ENCODE measurements at regions not wholly inside any gene's neighbourhood (a gene's known extent, or its start where the extent isn't known, plus 50 kb on each side); places are given as distances from the start of the nearest gene placed in this dataset.

GRCh38 chr1:75074831-75075395, 59.3 kb upstream of the LHX8 start:
- Histone ChIP-seq H3F3A (ENCODE audit: insufficient read depth) (no peaks in the 10 kb centered on the region), H3K9me3 (ENCODE audit: low read depth) (no peaks in the 10 kb centered on the region), H3K27me3 (replicated peaks; ENCODE audit: insufficient read depth) (no peaks in the 10 kb centered on the region), H3K9me2 (ENCODE audit: insufficient read depth) (no peaks in the 10 kb centered on the region), H3K4me2 (ENCODE audit: unreplicated experiment) (no peak overlapping the region), H3K36me3 (ENCODE audit: low read depth) (no peaks in the 10 kb centered on the region), H2AFZ (no peak overlapping the region), H3K79me2 (ENCODE audit: insufficient read depth) (no peaks in the 10 kb centered on the region), H3K27ac (no peak overlapping the region), H3K4me1 (ENCODE audit: insufficient read depth) (no peaks in the 10 kb centered on the region), H3K4me3 (no peak overlapping the region), H4K20me1 (ENCODE audit: insufficient read depth) (no peaks in the 10 kb centered on the region), H3K9ac (no peak overlapping the region)
- no peak for DNase-seq
- in situ Hi-C loops (cut with MboI): no loop called here
- 6 to 9% methylated on average over 4 of the region's 4 CpGs for WGBS, 2 experiments (ENCODE audit: low coverage in 1 of 2, low lambda C conversion rate in 2 of 2, missing lambda C conversion rate in 2 of 2)
- TF ChIP-seq EZH2phosphoT487 (IDR thresholded peaks at IDR 0.05; ENCODE audit: insufficient read depth, low read depth) (no peak), EZH2 (IDR thresholded peaks at IDR 0.05; ENCODE audit: insufficient read depth, poor library complexity, severe bottlenecking) (no peak)

GRCh38 chr1:75079538-75080290, 54.5 kb upstream of the LHX8 start:
- H2AFZ ChIP-seq: no peak overlapping the region
- no peaks in the 10 kb centered on the region for H4K20me1 ChIP-seq (ENCODE audit: insufficient read depth)
- in situ Hi-C loops (cut with MboI): no loop called here
- H3K9me3 ChIP-seq (ENCODE audit: low read depth): no peaks in the 10 kb centered on the region
- no peaks in the 10 kb centered on the region for H3F3A ChIP-seq (ENCODE audit: insufficient read depth)
- H3K9ac ChIP-seq: no peak overlapping the region
- 2 to 3% methylated on average over 4 of the region's 4 CpGs for WGBS, 2 experiments (ENCODE audit: low coverage in 1 of 2, low lambda C conversion rate in 2 of 2, missing lambda C conversion rate in 2 of 2)
- H3K4me2 ChIP-seq (ENCODE audit: unreplicated experiment): no peak overlapping the region
- no peak for TF ChIP-seq EZH2phosphoT487 (IDR thresholded peaks at IDR 0.05; ENCODE audit: insufficient read depth, low read depth)
- TF ChIP-seq EZH2 (IDR thresholded peaks at IDR 0.05; ENCODE audit: insufficient read depth, poor library complexity, severe bottlenecking): no peak
- no peaks in the 10 kb centered on the region for H3K27me3 ChIP-seq (replicated peaks; ENCODE audit: insufficient read depth)
- H3K79me2 ChIP-seq (ENCODE audit: insufficient read depth): no peaks in the 10 kb centered on the region
- no peak for DNase-seq
- no peaks in the 10 kb centered on the region for H3K4me1 ChIP-seq (ENCODE audit: insufficient read depth)
- no peak overlapping the region for H3K27ac ChIP-seq
- H3K9me2 ChIP-seq (ENCODE audit: insufficient read depth): no peaks in the 10 kb centered on the region
- no peaks in the 10 kb centered on the region for H3K36me3 ChIP-seq (ENCODE audit: low read depth)
- H3K4me3 ChIP-seq: no peak overlapping the region

DNA sequence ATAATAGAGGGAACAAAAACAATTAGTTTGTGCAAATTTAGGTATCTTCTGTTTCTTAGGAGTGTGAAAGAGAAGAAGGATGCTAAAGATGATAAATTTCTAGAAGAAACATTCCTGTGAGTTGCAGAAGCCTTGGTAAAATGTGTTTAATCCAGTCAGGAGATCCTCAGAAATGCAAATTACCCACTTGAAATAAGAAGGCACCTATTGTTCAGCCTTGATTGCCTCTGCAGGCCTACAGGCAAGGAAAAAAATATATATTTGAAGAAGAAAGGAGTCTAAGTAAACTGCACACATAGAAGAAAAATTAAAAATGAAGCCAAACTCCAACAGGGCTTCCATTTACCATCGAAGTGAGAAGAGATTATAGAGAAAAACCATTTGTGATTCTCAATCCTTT, 51.0 kb upstream of the LHX8 start:
- no peak for DNase-seq
- H3K4me3 ChIP-seq: no peak overlapping the region
- no peaks in the 10 kb centered on the region for H3K9me3 ChIP-seq (ENCODE audit: low read depth)
- no peak overlapping the region for H2AFZ ChIP-seq
- no peaks in the 10 kb centered on the region for H3K4me1 ChIP-seq (ENCODE audit: insufficient read depth)
- no peaks in the 10 kb centered on the region for H3K36me3 ChIP-seq (ENCODE audit: low read depth)
- in situ Hi-C loops (cut with MboI): no loop called here
- 0 to 2% methylated on average over 1 of the region's 1 CpG for WGBS, 2 experiments (ENCODE audit: low coverage in 1 of 2, low lambda C conversion rate in 2 of 2, missing lambda C conversion rate in 2 of 2)
- H3K27ac ChIP-seq: no peak overlapping the region
- no peaks in the 10 kb centered on the region for H3F3A ChIP-seq (ENCODE audit: insufficient read depth)
- H4K20me1 ChIP-seq (ENCODE audit: insufficient read depth): no peaks in the 10 kb centered on the region
- TF ChIP-seq EZH2 (IDR thresholded peaks at IDR 0.05; ENCODE audit: insufficient read depth, poor library complexity, severe bottlenecking) (no peak), EZH2phosphoT487 (IDR thresholded peaks at IDR 0.05; ENCODE audit: insufficient read depth, low read depth) (no peak)
- H3K79me2 ChIP-seq (ENCODE audit: insufficient read depth): no peaks in the 10 kb centered on the region
- H3K27me3 ChIP-seq (replicated peaks; ENCODE audit: insufficient read depth): no peaks in the 10 kb centered on the region
- H3K9me2 ChIP-seq (ENCODE audit: insufficient read depth): no peaks in the 10 kb centered on the region; the same call in 1 of the 2 replicates
- H3K9ac ChIP-seq: no peak overlapping the region
- no peak overlapping the region for H3K4me2 ChIP-seq (ENCODE audit: unreplicated experiment)

- Histone ChIP-seq H2AFZ (no peak overlapping the region), H3K4me1 (ENCODE audit: insufficient read depth) (no peaks in the 10 kb centered on the region), H3K9ac (no peak overlapping the region), H3K27ac (no peak overlapping the region), H3F3A (ENCODE audit: insufficient read depth) (no peaks in the 10 kb centered on the region), H4K20me1 (ENCODE audit: insufficient read depth) (no peaks in the 10 kb centered on the region), H3K9me3 (ENCODE audit: low read depth) (no peaks in the 10 kb centered on the region), H3K27me3 (replicated peaks; ENCODE audit: insufficient read depth) (no peaks in the 10 kb centered on the region), H3K4me3 (no peak overlapping the region), H3K79me2 (ENCODE audit: insufficient read depth) (no peaks in the 10 kb centered on the region), H3K9me2 (ENCODE audit: insufficient read depth) (no peaks in the 10 kb centered on the region; the same call in 1 of the 2 replicates), H3K36me3 (ENCODE audit: low read depth) (no peaks in the 10 kb centered on the region), H3K4me2 (ENCODE audit: unreplicated experiment) (no peak overlapping the region)
- no peak for TF ChIP-seq EZH2 (IDR thresholded peaks at IDR 0.05; ENCODE audit: insufficient read depth, poor library complexity, severe bottlenecking)
- no peak for TF ChIP-seq EZH2phosphoT487 (IDR thresholded peaks at IDR 0.05; ENCODE audit: insufficient read depth, low read depth)
- in situ Hi-C loops (cut with MboI): no loop called here
- DNase-seq: peak; percentile 19
- WGBS, 2 experiments (ENCODE audit: low coverage in 1 of 2, low lambda C conversion rate in 2 of 2, missing lambda C conversion rate in 2 of 2): 14 to 21% methylated on average over 4 of the region's 4 CpGs
Observed at GRCh38 chr1:75083848-75084514, 50.2 kb upstream of the LHX8 start.
